NCI-H748 treated with DMSO at 0.1 percent for 48 hours (cell line): ENCODE measurements at regions not wholly inside any gene's neighbourhood (a gene's known extent, or its start where the extent isn't known, plus 50 kb on each side); places are given as distances from the start of the nearest gene placed in this dataset.

Source experiments
- DNase-seq: peaks from one replicate; lab custom pipeline; 2025; lab: John Stamatoyannopoulos, UW

- no peak for DNase-seq
Observed at GRCh38 chr18:34075963-34076860, 148.5 kb downstream of the NOL4 start.

- no peak for DNase-seq
Observed at GRCh38 chr18:34061226-34061625, 163.5 kb downstream of the NOL4 start.

- DNase-seq = no peak
Observed at GRCh38 chr18:34055227-34055626, 169.5 kb downstream of the NOL4 start.

- DNase-seq = no peak
Observed at GRCh38 chr18:34050661-34051060, 174.1 kb downstream of the NOL4 start.

- no peak for DNase-seq
Observed at GRCh38 chr18:34049511-34049910, 175.2 kb downstream of the NOL4 start.

- DNase-seq = no peak
Observed at GRCh38 chr18:34048423-34048822, 176.3 kb downstream of the NOL4 start.

- no peak for DNase-seq
Observed at GRCh38 chr18:34042423-34043146, 182.1 kb downstream of the NOL4 start.

- DNase-seq = no peak
Observed at GRCh38 chr18:34039611-34040010, 185.1 kb downstream of the NOL4 start.

- no peak for DNase-seq
Observed at GRCh38 chr18:34039201-34039600, 185.5 kb downstream of the NOL4 start.

- no peak for DNase-seq
Observed at GRCh38 chr18:34038086-34038485, 186.6 kb downstream of the NOL4 start.

- no peak for DNase-seq
Observed at GRCh38 chr18:34033968-34034367, 190.7 kb downstream of the NOL4 start.

- no peak for DNase-seq
Observed at GRCh38 chr18:34031810-34032209, 192.9 kb downstream of the NOL4 start.

GRCh38 chr18:34028324-34028723, 196.4 kb downstream of the NOL4 start:
- DNase-seq = no peak

- DNase-seq = no peak
Observed at GRCh38 chr18:34025191-34025801, 199.4 kb downstream of the NOL4 start.

- no peak for DNase-seq
Observed at GRCh38 chr18:34023471-34023870, 201.2 kb downstream of the NOL4 start.

GRCh38 chr18:34018336-34018735, 206.4 kb downstream of the NOL4 start:
- no peak for DNase-seq

GRCh38 chr18:34003687-34004086, 221.0 kb downstream of the NOL4 start:
- DNase-seq = no peak

GRCh38 chr18:34002130-34002529, 222.6 kb downstream of the NOL4 start:
- no peak for DNase-seq

GRCh38 chr18:34001376-34001775, 223.3 kb downstream of the NOL4 start:
- no peak for DNase-seq

GRCh38 chr18:33987206-33987605, 237.5 kb downstream of the NOL4 start:
- no peak for DNase-seq

- no peak for DNase-seq
Observed at GRCh38 chr18:33983126-33983525, 241.6 kb downstream of the NOL4 start.

GRCh38 chr18:33960417-33960816, 264.3 kb downstream of the NOL4 start:
- peak; percentile 90 for DNase-seq

GRCh38 chr18:33959609-33960008, 265.1 kb downstream of the NOL4 start:
- no peak for DNase-seq
